Effector memory CD4-positive, alpha-beta T cell (primary cell): ENCODE measurements at regions not wholly inside any gene's neighbourhood (a gene's known extent, or its start where the extent isn't known, plus 50 kb on each side); places are given as distances from the start of the nearest gene placed in this dataset.

ENCODE experiments used
- DNase-seq, 3 donors: peaks; one replicate each; pipeline ENCODE4 v3.0.0-alpha.2; 2020
- H3K27ac ChIP-seq: 2 replicates; pipeline ENCODE4 v1.7.0; 2013; ENCODE audit warnings: mild to moderate bottlenecking, low read length, moderate library complexity; ENCODE audit not compliant: insufficient read depth, poor library complexity, severe bottlenecking
- H3K27me3 ChIP-seq: replicated peaks from 2 replicates; pipeline ENCODE4 v1.7.0; 2013; ENCODE audit warnings: mild to moderate bottlenecking, low read length; ENCODE audit not compliant: insufficient read depth, control insufficient read depth, poor library complexity, severe bottlenecking
- H3K36me3 ChIP-seq: 2 replicates; pipeline ENCODE4 v1.7.0; 2013; ENCODE audit warnings: mild to moderate bottlenecking, low read length, moderate library complexity; ENCODE audit not compliant: control insufficient read depth, insufficient read depth
- H3K4me1 ChIP-seq: 2 replicates; pipeline ENCODE4 v1.7.0; 2013; ENCODE audit warnings: low read length, mild to moderate bottlenecking; ENCODE audit not compliant: control insufficient read depth, insufficient read depth, poor library complexity, severe bottlenecking
- H3K4me3 ChIP-seq: 2 replicates; pipeline ENCODE4 v1.7.0; 2013; ENCODE audit warnings: low read length, low read depth, mild to moderate bottlenecking; ENCODE audit not compliant: insufficient read depth, poor library complexity, severe bottlenecking
- H3K9me3 ChIP-seq: 2 replicates; pipeline ENCODE4 v1.7.0; 2013; ENCODE audit warnings: mild to moderate bottlenecking, low read length, moderate library complexity; ENCODE audit not compliant: control insufficient read depth

- DNase-seq, result no peak
- Histone ChIP-seq H3K36me3 (no peaks in the 10 kb centered on the region), H3K27ac (no peak overlapping the region), H3K9me3 (no peaks in the 10 kb centered on the region), H3K4me1 (no peaks in the 10 kb centered on the region), H3K4me3 (no peak overlapping the region), H3K27me3 (no peaks in the 10 kb centered on the region)
Measured at GRCh38 chr16:85497622-85498314, 115.4 kb upstream of the GSE1 start.

GRCh38 chr16:85498607-85499006 is 114.5 kb upstream of the GSE1 start:
- H3K4me1 ChIP-seq, result no peaks in the 10 kb centered on the region
- no peak overlapping the region for H3K27ac ChIP-seq
- no peaks in the 10 kb centered on the region for H3K36me3 ChIP-seq
- no peaks in the 10 kb centered on the region for H3K9me3 ChIP-seq
- no peak for DNase-seq
- H3K27me3 ChIP-seq, result no peaks in the 10 kb centered on the region
- no peak overlapping the region for H3K4me3 ChIP-seq

GRCh38 chr16:85500220-85500619 is 112.9 kb upstream of the GSE1 start:
- Histone ChIP-seq H3K4me1 (no peaks in the 10 kb centered on the region), H3K27me3 (no peaks in the 10 kb centered on the region), H3K36me3 (no peaks in the 10 kb centered on the region), H3K9me3 (no peaks in the 10 kb centered on the region), H3K27ac (no peak overlapping the region), H3K4me3 (no peak overlapping the region)
- DNase-seq, result no peak

- Histone ChIP-seq H3K27me3 (no peaks in the 10 kb centered on the region), H3K4me3 (no peak overlapping the region), H3K27ac (no peak overlapping the region), H3K36me3 (no peaks in the 10 kb centered on the region), H3K9me3 (no peaks in the 10 kb centered on the region), H3K4me1 (no peaks in the 10 kb centered on the region)
- DNase-seq, result no peak
Measured at GRCh38 chr16:85501900-85502299, 111.2 kb upstream of the GSE1 start.

- Histone ChIP-seq H3K36me3 (no peaks in the 10 kb centered on the region), H3K4me3 (no peak overlapping the region), H3K9me3 (no peaks in the 10 kb centered on the region), H3K27ac (no peak overlapping the region), H3K27me3 (no peaks in the 10 kb centered on the region), H3K4me1 (no peaks in the 10 kb centered on the region)
- no peak for DNase-seq
Measured at GRCh38 chr16:85502357-85502756, 110.8 kb upstream of the GSE1 start.

GRCh38 chr16:85503679-85504231 is 109.4 kb upstream of the GSE1 start:
- Histone ChIP-seq H3K9me3 (no peaks in the 10 kb centered on the region), H3K4me3 (no peak overlapping the region), H3K36me3 (no peaks in the 10 kb centered on the region), H3K4me1 (no peaks in the 10 kb centered on the region), H3K27ac (no peak overlapping the region), H3K27me3 (no peaks in the 10 kb centered on the region)
- no peak for DNase-seq

GRCh38 chr16:85504242-85504641 is 108.9 kb upstream of the GSE1 start:
- H3K9me3 ChIP-seq, result no peaks in the 10 kb centered on the region
- DNase-seq, result no peak
- H3K4me1 ChIP-seq, result no peaks in the 10 kb centered on the region
- H3K4me3 ChIP-seq, result no peak overlapping the region
- H3K27me3 ChIP-seq, result no peaks in the 10 kb centered on the region
- H3K27ac ChIP-seq, result no peak overlapping the region
- H3K36me3 ChIP-seq, result no peaks in the 10 kb centered on the region

GRCh38 chr16:85505794-85506634 is 107.1 kb upstream of the GSE1 start:
- Histone ChIP-seq H3K4me3 (no peak overlapping the region), H3K27ac (no peak overlapping the region), H3K27me3 (no peaks in the 10 kb centered on the region), H3K9me3 (no peaks in the 10 kb centered on the region), H3K36me3 (no peaks in the 10 kb centered on the region), H3K4me1 (no peaks in the 10 kb centered on the region)
- DNase-seq, result no peak

- H3K27ac ChIP-seq, result no peak overlapping the region
- H3K4me3 ChIP-seq, result no peak overlapping the region
- no peaks in the 10 kb centered on the region for H3K27me3 ChIP-seq
- DNase-seq, result no peak
- H3K36me3 ChIP-seq, result no peaks in the 10 kb centered on the region
- no peaks in the 10 kb centered on the region for H3K4me1 ChIP-seq
- H3K9me3 ChIP-seq, result no peaks in the 10 kb centered on the region
Measured at GRCh38 chr16:85506635-85506911, 106.5 kb upstream of the GSE1 start.

GRCh38 chr16:85507342-85507741 is 105.8 kb upstream of the GSE1 start:
- H3K9me3 ChIP-seq, result no peaks in the 10 kb centered on the region
- H3K27ac ChIP-seq, result no peak overlapping the region
- no peaks in the 10 kb centered on the region for H3K27me3 ChIP-seq
- H3K36me3 ChIP-seq, result no peaks in the 10 kb centered on the region
- no peak for DNase-seq
- H3K4me1 ChIP-seq, result no peaks in the 10 kb centered on the region
- H3K4me3 ChIP-seq, result no peak overlapping the region
